ENCODE measurements at regions not wholly inside any gene's neighbourhood (a gene's known extent, or its start where the extent isn't known, plus 50 kb on each side); places are given as distances from the start of the nearest gene placed in this dataset.

DNA sequence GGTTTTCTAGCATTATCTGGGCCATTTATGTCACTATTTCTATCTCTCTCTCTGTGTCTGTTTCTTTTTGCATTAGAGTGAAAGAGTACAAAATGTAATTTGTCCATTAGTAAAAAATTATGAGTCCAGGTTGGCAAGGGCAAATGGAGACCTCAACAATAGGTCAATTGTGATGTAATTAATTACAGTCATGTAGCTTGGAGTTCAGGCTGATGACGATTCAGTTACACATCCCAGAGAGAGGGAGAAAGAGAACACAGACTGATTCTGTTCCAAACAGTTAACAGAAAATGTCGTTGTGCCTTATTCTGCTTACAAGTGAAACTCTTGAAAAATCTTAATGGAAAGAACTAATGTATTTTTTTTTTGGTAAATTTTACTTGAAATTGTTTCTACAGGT is 83.3 kb downstream of the ATXN7L3B start:
- no peaks in the 10 kb centered on the region for H3K36me3 ChIP-seq
- no peak overlapping the region for H3K27ac ChIP-seq
- H3K9me3 ChIP-seq = no peaks in the 10 kb centered on the region
- H3K4me3 ChIP-seq = no peak overlapping the region
- TF ChIP-seq, protein P1, sequence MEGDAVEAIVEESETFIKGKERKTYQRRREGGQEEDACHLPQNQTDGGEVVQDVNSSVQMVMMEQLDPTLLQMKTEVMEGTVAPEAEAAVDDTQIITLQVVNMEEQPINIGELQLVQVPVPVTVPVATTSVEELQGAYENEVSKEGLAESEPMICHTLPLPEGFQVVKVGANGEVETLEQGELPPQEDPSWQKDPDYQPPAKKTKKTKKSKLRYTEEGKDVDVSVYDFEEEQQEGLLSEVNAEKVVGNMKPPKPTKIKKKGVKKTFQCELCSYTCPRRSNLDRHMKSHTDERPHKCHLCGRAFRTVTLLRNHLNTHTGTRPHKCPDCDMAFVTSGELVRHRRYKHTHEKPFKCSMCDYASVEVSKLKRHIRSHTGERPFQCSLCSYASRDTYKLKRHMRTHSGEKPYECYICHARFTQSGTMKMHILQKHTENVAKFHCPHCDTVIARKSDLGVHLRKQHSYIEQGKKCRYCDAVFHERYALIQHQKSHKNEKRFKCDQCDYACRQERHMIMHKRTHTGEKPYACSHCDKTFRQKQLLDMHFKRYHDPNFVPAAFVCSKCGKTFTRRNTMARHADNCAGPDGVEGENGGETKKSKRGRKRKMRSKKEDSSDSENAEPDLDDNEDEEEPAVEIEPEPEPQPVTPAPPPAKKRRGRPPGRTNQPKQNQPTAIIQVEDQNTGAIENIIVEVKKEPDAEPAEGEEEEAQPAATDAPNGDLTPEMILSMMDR (IDR thresholded peaks at IDR 0.05) = no peak
- TF ChIP-seq POLR2A (IDR thresholded peaks at IDR 0.05) = no peak
- no peak for TF ChIP-seq POLR2AphosphoS5 (IDR thresholded peaks at IDR 0.05)
- intact Hi-C loops (cut with DNase I) = no loop called here
- no peak for DNase-seq (ENCODE audit: low spot score)
- H3K27me3 ChIP-seq (replicated peaks; ENCODE audit: insufficient read depth) = no peaks in the 10 kb centered on the region
- peaks cover 3% of the 10 kb centered on the region for H3K4me1 ChIP-seq (replicated peaks)
- WGBS = 13% methylated on average over 2 of the region's 2 CpGs

DNA sequence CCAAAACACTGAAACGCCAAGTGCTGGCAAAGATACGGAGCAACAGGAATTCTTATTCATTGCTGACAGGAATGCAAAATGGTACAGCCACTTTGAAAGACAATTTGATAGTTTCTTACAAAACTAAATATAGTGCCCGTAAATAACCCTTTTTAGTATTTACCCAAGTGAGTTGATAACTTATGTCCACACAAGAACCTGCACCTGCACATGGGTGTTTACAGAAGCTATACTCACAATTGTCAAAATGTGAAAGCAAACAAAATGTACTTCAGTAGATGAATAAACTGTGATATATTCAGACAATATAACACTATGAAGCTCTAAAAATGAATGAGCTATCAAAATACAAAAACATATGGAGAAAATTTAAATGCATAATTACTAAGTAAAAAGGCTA is 86.6 kb downstream of the ATXN7L3B start:
- DNase-seq (ENCODE audit: low spot score) = no peak
- no peaks in the 10 kb centered on the region for H3K27me3 ChIP-seq (replicated peaks; ENCODE audit: insufficient read depth)
- intact Hi-C loops (cut with DNase I) = no loop called here
- no peak overlapping the region for H3K4me3 ChIP-seq
- no peak overlapping the region for H3K27ac ChIP-seq
- peak; percentile 24 for TF ChIP-seq POLR2AphosphoS5 (IDR thresholded peaks at IDR 0.05)
- TF ChIP-seq POLR2A (IDR thresholded peaks at IDR 0.05) = no peak
- TF ChIP-seq, protein P1 (IDR thresholded peaks at IDR 0.05) = no peak
- H3K36me3 ChIP-seq = no peaks in the 10 kb centered on the region
- 38% methylated on average over 3 of the region's 3 CpGs for WGBS
- H3K4me1 ChIP-seq (replicated peaks) = peaks cover 3% of the 10 kb centered on the region
- H3K9me3 ChIP-seq = no peaks in the 10 kb centered on the region

DNA sequence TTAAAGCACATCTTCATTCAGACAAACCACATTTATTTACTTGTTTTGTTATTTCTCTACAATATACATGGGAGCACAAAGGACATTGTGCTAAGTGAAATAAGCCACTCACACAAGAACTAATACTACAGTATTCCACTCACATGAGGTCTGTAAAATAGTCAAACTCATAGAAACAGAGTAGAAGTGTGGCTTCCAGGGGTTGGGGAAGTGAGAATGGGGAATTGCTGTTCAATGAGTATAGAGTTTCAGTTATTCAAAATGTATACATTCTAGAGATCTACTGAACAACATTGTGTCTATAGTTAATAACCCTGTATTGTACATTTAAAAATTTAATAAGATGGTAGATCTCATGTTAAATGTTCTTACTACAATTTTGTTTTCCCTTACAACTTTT is 88.8 kb downstream of the ATXN7L3B start:
- H3K9me3 ChIP-seq = no peaks in the 10 kb centered on the region
- TF ChIP-seq POLR2A (IDR thresholded peaks at IDR 0.05) = no peak
- TF ChIP-seq, protein P1 (IDR thresholded peaks at IDR 0.05) = no peak
- no peak for TF ChIP-seq POLR2AphosphoS5 (IDR thresholded peaks at IDR 0.05)
- no peak overlapping the region for H3K27ac ChIP-seq
- peaks cover 3% of the 10 kb centered on the region for H3K4me1 ChIP-seq (replicated peaks)
- H3K4me3 ChIP-seq = no peak overlapping the region
- no peaks in the 10 kb centered on the region for H3K36me3 ChIP-seq
- no peaks in the 10 kb centered on the region for H3K27me3 ChIP-seq (replicated peaks; ENCODE audit: insufficient read depth)
- intact Hi-C loops (cut with DNase I) = no loop called here
- DNase-seq (ENCODE audit: low spot score) = no peak

DNA sequence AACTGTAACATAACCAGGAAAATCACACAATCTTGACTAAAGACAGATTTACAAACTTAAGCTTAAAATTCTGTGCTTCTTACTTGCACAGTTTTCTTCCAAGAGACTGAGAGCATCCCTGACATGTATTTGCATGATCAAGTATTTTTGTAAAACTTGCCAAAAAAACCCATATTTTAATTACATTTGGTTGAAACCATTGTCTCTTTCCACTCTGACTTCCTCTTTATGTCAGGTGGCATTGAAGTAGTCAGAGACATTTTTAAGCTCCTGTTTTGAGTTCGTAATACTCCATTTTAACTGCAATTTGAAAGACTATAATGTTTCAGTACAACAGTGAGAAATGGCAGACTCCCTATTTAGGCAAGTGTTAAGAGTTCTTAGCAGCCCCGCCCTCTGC is 103.6 kb downstream of the ATXN7L3B start:
- Histone ChIP-seq H3K9me3 (no peaks in the 10 kb centered on the region), H3K27ac (no peak overlapping the region), H3K4me3 (no peak overlapping the region), H3K36me3 (no peaks in the 10 kb centered on the region), H3K27me3 (replicated peaks; ENCODE audit: insufficient read depth) (no peaks in the 10 kb centered on the region), H3K4me1 (replicated peaks) (no peaks in the 10 kb centered on the region)
- no peak for DNase-seq (ENCODE audit: low spot score)
- WGBS = 85% methylated on average over 2 of the region's 2 CpGs
- TF ChIP-seq POLR2AphosphoS5 (IDR thresholded peaks at IDR 0.05) (no peak), POLR2A (IDR thresholded peaks at IDR 0.05) (no peak)
- TF ChIP-seq, protein P1 (IDR thresholded peaks at IDR 0.05) = no peak
- intact Hi-C loops (cut with DNase I) = no loop called here

DNA sequence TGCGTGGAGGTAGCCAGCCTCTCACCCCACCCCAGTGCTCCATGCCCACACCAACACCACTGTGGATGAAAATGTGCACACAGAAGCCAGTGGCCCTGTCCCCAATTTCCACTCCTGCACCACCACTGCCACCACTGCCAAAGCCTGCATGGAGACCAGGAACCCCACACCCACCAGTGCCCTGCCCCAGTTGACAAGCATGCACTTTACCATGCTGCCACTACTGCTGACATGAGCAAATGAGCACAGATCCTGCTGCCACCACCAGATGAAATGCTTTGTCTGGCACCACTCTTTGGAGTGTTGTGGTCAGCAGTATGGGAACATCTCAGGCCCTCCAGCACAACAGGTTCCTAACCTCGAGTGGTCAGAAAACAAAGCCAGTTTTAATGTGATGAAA is 104.1 kb downstream of the ATXN7L3B start:
- DNase-seq (ENCODE audit: low spot score) = no peak
- no peaks in the 10 kb centered on the region for H3K4me1 ChIP-seq (replicated peaks)
- H3K27ac ChIP-seq = no peak overlapping the region
- intact Hi-C loops (cut with DNase I) = no loop called here
- no peaks in the 10 kb centered on the region for H3K27me3 ChIP-seq (replicated peaks; ENCODE audit: insufficient read depth)
- H3K4me3 ChIP-seq = no peak overlapping the region
- TF ChIP-seq, protein P1 (IDR thresholded peaks at IDR 0.05) = no peak
- TF ChIP-seq POLR2AphosphoS5 (IDR thresholded peaks at IDR 0.05) = no peak
- TF ChIP-seq POLR2A (IDR thresholded peaks at IDR 0.05) = no peak
- 51% methylated on average over 2 of the region's 2 CpGs for WGBS
- H3K9me3 ChIP-seq = no peaks in the 10 kb centered on the region
- no peaks in the 10 kb centered on the region for H3K36me3 ChIP-seq
